NOMO-1 treated with DMSO at 0.1 percent for 48 hours (cell line): ENCODE measurements at regions not wholly inside any gene's neighbourhood (a gene's known extent, or its start where the extent isn't known, plus 50 kb on each side); places are given as distances from the start of the nearest gene placed in this dataset.

Experiments used
- DNase-seq: peaks from one replicate; lab custom pipeline; 2025; ENCODE audit not compliant: unreplicated experiment; lab: John Stamatoyannopoulos, UW

DNA sequence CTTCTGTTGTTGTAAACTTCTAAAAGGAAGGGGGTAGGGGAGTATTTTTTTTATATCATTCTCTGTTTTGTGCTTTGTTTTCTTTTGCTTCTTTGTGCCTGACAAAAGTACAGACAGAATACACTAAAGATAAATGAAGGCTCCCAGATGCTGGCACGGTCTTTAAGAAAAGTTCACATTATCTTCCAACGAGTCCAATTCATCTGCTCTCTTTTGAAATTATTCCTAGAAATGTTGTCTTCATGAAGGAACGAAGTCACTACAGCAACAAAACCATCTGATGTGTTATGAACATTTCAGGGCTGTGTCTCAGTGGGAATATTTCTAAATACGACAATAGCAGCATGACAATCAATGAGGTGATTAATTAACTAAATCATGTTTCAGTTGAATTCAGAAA, 813.8 kb upstream of the HTR2C start:
- no peak for DNase-seq

DNA sequence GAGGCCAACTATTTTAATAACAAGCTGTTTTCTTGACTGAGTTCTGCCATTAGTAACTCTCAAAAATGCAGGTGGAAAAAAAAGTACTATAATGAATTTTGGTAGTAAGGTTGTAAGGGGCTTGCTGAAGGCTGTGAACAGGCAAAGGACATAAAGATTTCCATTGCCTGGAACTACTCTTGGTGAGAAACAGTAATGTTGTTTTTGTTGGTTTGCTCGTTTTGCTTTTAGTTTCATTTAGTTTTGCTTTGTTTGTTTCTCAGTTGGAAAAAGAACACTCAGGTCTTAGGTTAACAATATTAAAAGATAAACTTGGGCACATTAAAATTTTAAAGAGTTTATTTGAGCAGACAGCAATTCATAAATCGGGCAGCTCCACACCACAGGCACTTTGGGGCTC, 824.5 kb upstream of the HTR2C start:
- no peak for DNase-seq

DNA sequence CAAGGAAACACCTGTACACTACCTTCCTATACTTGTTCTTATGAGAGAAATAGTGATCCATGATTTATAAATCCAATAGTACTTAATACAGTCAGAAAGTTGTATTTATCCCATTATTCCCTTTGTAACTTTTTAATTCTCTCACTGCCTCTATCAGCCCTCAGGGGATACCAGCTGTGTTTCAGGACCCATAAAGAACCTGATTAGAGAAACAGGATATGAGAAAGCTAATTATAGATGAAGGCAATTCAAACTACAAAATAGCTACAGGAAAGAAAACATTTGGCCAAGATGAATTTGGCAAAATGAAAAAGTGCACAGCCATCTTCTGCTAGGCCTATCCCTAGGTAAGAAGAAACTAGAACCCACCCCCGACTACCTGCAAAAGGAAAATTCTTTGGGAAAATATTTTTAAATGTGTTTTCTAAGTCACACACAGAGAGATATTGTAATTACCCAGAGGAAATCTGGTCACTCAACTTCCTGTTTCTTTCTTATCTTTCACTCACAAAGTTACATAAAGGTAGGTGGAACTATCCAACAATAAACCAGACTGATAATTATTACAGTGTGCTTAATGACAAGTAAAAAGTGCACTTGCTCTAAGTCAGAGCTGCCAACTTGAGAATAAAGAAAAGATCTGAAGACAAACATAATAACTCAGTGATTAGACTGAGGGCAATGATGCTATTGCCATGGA, 836.5 kb upstream of the HTR2C start:
- DNase-seq, result no peak

DNA sequence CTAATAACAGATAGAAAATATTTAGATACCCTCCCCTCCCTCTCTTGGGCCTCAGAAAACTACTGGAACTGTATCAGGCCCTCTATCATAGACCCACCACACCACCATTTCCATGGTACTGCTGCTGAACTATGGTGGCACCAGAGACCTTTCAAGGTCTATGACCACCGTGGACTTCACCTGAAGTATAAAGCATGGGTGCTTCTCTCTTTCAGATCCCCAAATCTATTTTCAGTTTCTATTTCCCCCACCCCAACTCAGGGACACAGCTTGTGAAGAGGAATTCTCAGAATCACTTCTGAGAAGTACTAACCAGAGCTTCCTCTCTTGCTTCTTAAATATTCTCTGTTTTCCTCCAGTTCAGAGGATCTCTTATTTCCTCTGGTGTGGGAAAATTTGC, 840.8 kb upstream of the HTR2C start:
- DNase-seq, result no peak

GRCh38 chrX:113741744-113742143, 842.1 kb upstream of the HTR2C start:
- DNase-seq, result no peak

GRCh38 chrX:113728937-113729336, 854.9 kb upstream of the HTR2C start:
- no peak for DNase-seq

GRCh38 chrX:113726898-113727297, 857.0 kb upstream of the HTR2C start:
- no peak for DNase-seq

DNA sequence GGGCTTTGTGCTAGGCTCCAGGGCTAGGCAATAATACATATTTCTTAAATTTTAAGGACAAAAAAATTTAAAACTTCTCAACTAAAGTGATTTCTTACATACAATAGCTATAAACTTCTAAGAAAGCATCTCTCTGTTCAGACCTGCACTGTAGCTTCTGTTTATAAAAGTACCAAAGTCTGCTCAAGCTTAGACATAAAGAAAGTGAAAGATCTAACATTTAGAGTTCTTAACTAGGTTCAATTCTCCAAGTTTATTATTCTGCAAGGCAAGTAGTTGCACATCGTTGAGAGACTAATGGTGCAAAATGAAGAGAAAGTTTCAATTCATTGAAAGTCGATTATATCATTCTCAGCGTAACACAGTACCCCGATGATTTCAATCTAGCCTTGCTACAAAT, 857.4 kb upstream of the HTR2C start:
- no peak for DNase-seq

DNA sequence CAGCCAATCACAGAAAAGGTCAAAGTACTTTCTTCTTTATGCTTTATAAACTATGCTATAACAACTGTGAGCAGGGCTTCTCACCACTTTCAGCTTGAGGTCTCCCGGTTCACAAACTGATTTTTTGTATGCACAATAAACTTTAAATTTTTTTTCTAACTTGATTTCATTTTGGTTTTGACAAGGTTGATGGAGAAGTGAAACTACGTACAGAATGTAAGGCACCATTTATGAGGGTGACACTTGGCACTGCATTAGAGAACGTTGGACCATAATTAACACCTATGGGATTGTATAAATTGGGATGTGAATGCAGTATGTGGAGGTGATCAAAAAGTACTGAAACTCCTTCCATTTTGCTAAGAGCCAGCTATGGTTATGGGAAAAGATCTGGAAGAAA, 857.9 kb upstream of the HTR2C start:
- DNase-seq, result no peak

- DNase-seq, result no peak
These were observed 859.3 kb upstream of the AMOT start for GRCh38 chrX:113699939-113700338.

DNA sequence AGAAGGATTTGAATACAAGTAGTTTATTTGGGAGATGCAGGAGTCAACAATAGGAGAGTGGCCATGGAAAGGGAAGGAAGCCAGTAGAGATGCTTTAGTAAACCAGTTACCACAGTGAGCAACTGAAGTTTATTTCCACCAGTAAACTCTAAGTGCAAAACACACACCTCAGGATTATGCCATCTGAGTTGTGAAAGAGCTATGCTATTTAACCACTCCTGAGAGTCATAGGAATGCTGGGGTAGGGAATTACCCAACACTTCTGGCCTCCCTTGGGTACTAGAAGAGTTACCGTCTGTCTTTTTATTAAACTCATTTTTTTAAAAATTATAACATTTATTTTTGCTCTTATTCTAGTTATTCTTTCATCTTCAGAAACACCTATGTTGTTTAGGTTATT, 834.6 kb upstream of the AMOT start:
- no peak for DNase-seq

DNA sequence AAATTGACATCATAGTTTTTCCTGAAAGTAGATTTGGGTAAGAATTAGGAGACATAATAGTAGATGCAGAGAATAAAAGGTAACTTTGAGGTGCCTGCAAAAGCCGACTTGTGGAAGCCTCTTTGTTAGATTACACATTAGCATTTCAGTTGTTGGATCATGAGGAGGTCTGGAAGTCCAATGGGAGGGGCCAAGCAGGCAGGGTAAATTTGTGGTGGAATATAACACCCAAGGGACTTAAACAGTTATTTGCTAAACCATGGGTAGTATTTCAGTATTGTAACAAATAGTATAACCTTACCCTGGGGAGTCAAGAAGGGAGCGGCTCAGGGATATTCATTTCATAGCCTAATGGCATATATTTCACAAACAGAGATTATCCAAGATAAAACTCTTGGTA, 810.7 kb upstream of the AMOT start:
- no peak for DNase-seq

DNA sequence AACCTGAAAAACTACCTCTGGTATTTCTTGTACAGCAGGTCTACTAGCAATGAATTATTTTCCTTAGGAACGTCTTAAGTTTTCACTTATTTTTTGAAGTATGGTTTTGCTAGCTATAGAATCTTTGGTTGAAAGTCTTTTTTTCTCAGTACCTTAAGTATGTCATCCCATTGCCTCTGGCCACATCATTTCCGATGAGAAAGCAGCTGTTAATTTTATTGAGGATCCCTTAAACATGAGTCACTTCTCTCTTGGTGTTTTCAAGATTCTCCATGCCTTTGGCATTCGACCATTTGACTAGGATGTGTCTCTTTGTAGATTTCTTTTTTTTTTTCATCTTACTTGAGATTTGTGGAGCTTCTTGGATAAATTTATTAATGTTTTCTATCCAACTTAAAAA, 803.8 kb upstream of the AMOT start:
- DNase-seq, result no peak

GRCh38 chrX:113634565-113634964, 793.9 kb upstream of the AMOT start:
- no peak for DNase-seq

- no peak for DNase-seq
These were observed 788.7 kb upstream of the AMOT start for GRCh38 chrX:113629326-113629725.

- no peak for DNase-seq
These were observed 753.7 kb upstream of the AMOT start for GRCh38 chrX:113594123-113594841.

- no peak for DNase-seq
These were observed 745.8 kb upstream of the AMOT start for GRCh38 chrX:113586281-113586898.

GRCh38 chrX:113580486-113580885, 739.9 kb upstream of the AMOT start:
- DNase-seq, result no peak

DNA sequence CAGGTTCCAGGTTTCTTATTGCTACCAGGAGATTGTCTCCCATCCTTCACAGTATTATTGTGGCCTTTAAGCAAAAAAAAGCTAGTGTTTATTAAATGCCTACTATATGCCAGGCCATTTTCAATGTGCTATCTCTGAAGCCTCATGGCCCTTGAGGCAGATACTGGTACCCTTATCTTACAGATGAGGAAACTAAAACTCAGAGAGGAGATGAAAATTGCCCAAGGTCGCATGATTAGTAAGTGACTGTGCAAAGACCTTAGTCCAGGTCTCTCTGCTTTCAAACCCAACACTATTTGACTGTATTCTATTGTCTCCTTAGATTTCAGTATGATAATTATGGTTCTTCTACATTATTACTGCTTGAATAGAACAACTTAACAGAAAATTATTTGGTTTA, 717.9 kb upstream of the AMOT start:
- no peak for DNase-seq

DNA sequence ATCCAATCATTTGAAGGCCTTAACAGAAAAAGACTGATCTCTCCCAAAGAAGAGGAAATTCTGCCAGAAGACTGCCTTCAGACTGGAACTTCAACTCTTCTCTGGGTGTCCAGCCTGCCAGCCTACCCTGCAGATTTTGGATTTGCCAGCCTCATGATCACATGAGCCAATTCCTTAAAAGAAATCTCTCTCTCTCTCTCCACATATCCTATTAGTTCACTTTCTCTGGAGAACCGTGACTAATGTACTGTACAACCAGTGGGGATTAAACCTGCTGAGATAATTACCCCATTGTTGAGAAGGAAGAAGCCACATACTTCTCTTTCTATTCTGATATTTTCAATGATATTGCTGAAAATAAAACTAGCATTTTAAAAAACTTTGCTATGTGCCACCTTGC, 711.3 kb upstream of the AMOT start:
- DNase-seq, result no peak

DNA sequence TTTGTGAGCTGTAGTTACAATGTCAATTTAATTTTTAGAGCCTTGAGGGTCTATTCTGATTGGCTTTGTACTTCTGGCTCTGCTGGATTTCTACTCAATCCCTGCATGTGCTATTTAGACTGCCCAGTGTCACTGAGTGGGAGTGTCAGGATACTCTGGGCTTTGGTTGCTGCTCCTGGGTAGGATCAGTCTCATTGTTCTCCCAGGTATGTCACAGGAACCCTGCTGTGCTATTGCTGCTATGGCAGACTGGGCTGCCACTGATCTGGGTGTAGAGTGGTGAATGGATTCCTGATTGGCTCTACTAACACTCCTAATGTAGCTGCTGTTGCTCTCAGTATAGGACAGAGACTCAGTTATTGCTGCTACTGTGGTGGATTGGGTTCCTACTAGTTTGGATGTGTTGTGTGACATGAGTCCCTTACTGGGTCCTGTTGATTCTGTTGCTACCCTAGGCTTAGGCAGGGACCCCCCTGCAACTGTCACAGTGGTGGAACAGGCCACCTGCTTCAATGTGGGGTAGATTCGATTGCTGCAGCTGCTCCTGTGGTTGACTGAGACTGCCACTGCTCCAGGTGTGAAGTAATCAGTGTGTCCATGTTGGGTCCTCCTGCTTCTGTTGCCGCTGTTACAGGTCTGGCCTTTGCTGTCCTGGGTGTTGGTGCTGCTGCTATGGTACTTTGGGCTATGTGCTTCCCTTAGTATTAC, 707.8 kb upstream of the AMOT start:
- no peak for DNase-seq

DNA sequence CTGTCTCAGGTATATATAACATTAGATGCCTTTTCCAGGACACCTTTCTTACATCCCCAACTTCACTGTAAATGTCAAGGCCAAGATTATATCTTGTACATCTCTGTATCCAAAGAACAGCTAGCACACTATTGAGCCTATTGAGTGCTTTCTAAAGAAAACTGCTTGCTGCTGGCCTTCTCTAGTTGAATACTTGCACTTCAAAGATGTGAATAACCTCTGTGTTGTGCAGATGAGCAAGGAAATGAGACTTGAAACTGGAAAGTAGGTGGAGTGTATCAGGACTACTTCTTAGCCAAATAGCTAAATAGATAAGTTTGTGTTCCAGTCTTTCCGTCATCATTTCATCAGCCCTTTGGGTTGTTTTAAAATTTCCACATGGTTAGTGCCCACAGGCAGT, 704.4 kb upstream of the AMOT start:
- no peak for DNase-seq
